Mesenchymal stem cell (in vitro differentiated cells and primary cell): ENCODE measurements at regions not wholly inside any gene's neighbourhood (a gene's known extent, or its start where the extent isn't known, plus 50 kb on each side); places are given as distances from the start of the nearest gene placed in this dataset.

ENCODE experiments used
- DNase-seq: peaks from one replicate; pipeline ENCODE4 v3.0.0-alpha.2; 2013
- H2AFZ ChIP-seq: one replicate; pipeline ENCODE4 v1.6.1; 2013; ENCODE audit warnings: low read depth, mild to moderate bottlenecking, control low read depth, inconsistent platforms, low read length, moderate library complexity
- H2AK5ac ChIP-seq: 2 replicates; pipeline ENCODE4 v1.6.1; 2013; ENCODE audit warnings: low read length, moderate library complexity, mild to moderate bottlenecking, inconsistent platforms; ENCODE audit not compliant: severe bottlenecking
- H2BK120ac ChIP-seq: one replicate; pipeline ENCODE4 v1.6.1; 2013; ENCODE audit warnings: low read depth, mild to moderate bottlenecking, inconsistent platforms, low read length, moderate library complexity
- H2BK12ac ChIP-seq, 2 experiments: one replicate each; pipeline ENCODE4 v1.6.1; 2013; ENCODE audit warnings: inconsistent platforms in 2 of 2, low read length in 2 of 2, mild to moderate bottlenecking in 2 of 2, moderate library complexity in 2 of 2, control low read depth in 1 of 2
- H2BK15ac ChIP-seq: one replicate; pipeline ENCODE4 v1.6.1; 2013; ENCODE audit warnings: mild to moderate bottlenecking, low read depth, inconsistent platforms; ENCODE audit not compliant: poor library complexity, severe bottlenecking
- H2BK5ac ChIP-seq: 2 replicates; pipeline ENCODE4 v1.6.1; 2013; ENCODE audit warnings: low read depth, mild to moderate bottlenecking, low read length, control low read depth, inconsistent platforms; ENCODE audit not compliant: poor library complexity, severe bottlenecking
- H3K14ac ChIP-seq, 2 experiments: one replicate each; pipeline ENCODE4 v1.6.1; 2013; ENCODE audit warnings: inconsistent platforms in 2 of 2, low read length in 2 of 2, control low read depth in 1 of 2, mild to moderate bottlenecking in 1 of 2, moderate library complexity in 1 of 2
- H3K18ac ChIP-seq, 2 experiments: one replicate each; pipeline ENCODE4 v1.6.1; 2013; ENCODE audit warnings: inconsistent platforms in 2 of 2, low read length in 2 of 2, control low read depth in 1 of 2, low read depth in 1 of 2, mild to moderate bottlenecking in 1 of 2
- H3K23ac ChIP-seq, 2 experiments: one replicate each; pipeline ENCODE4 v1.6.1; 2013; ENCODE audit warnings: inconsistent platforms in 2 of 2, low read length in 2 of 2, mild to moderate bottlenecking in 2 of 2, moderate library complexity in 2 of 2, control low read depth in 1 of 2
- H3K27ac ChIP-seq: 2 replicates; pipeline ENCODE4 v1.5.1; 2013; ENCODE audit warnings: mild to moderate bottlenecking, moderate library complexity, low read length, control low read depth, inconsistent platforms; ENCODE audit not compliant: poor library complexity, severe bottlenecking
- H3K27me3 ChIP-seq, 2 experiments: 2 replicates each; pipeline versions ENCODE4 v1.6.1 to v1.7.0; 2013; ENCODE audit warnings: low read length in 2 of 2, mild to moderate bottlenecking in 2 of 2, moderate library complexity in 2 of 2, control low read depth in 1 of 2, inconsistent platforms in 1 of 2; ENCODE audit not compliant: control insufficient read depth in 1 of 2, insufficient read depth in 1 of 2
- H3K36me3 ChIP-seq, 2 experiments: 2 replicates each; pipeline versions ENCODE4 v1.6.1 to v1.7.0; 2013; ENCODE audit warnings: low read length in 2 of 2, control low read depth in 1 of 2, inconsistent platforms in 1 of 2, low read depth in 1 of 2, mild to moderate bottlenecking in 1 of 2; ENCODE audit not compliant: insufficient read depth in 2 of 2, control insufficient read depth in 1 of 2
- H3K4ac ChIP-seq, 2 experiments: one replicate each; pipeline ENCODE4 v1.6.1; 2013; ENCODE audit warnings: inconsistent platforms in 2 of 2, low read length in 2 of 2, mild to moderate bottlenecking in 2 of 2, moderate library complexity in 2 of 2, control low read depth in 1 of 2, low read depth in 1 of 2
- H3K4me1 ChIP-seq: 2 replicates; pipeline ENCODE4 v1.6.1; 2013; ENCODE audit warnings: low read depth, low read length, control low read depth; ENCODE audit not compliant: control insufficient read depth, insufficient read depth
- H3K4me2 ChIP-seq: 2 replicates; pipeline ENCODE4 v1.6.1; 2013; ENCODE audit warnings: low read length, mild to moderate bottlenecking, inconsistent platforms; ENCODE audit not compliant: poor library complexity, severe bottlenecking
- H3K4me3 ChIP-seq, 2 experiments: 2 replicates each; pipeline versions ENCODE4 v1.5.1 to v1.7.0; 2013; ENCODE audit warnings: low read length in 2 of 2, mild to moderate bottlenecking in 2 of 2, control low read depth in 1 of 2, low read depth in 1 of 2; ENCODE audit not compliant: insufficient read depth in 1 of 2
- H3K79me1 ChIP-seq: replicated peaks from 2 replicates; pipeline ENCODE4 v1.6.1; 2013; ENCODE audit warnings: mild to moderate bottlenecking, control low read depth, low read length, inconsistent platforms; ENCODE audit not compliant: poor library complexity, severe bottlenecking
- H3K9ac ChIP-seq: 2 replicates; pipeline ENCODE4 v1.7.0; 2013; ENCODE audit warnings: mild to moderate bottlenecking, low read length, moderate library complexity
- H3K9me3 ChIP-seq: 2 replicates; pipeline ENCODE4 v1.7.0; 2013; ENCODE audit warnings: mild to moderate bottlenecking, low read length; ENCODE audit not compliant: control insufficient read depth
- H4K8ac ChIP-seq: one replicate; pipeline ENCODE4 v1.6.1; 2013; ENCODE audit warnings: inconsistent platforms, mild to moderate bottlenecking, low read length, moderate library complexity
- H4K91ac ChIP-seq: one replicate; pipeline ENCODE4 v1.6.1; 2013; ENCODE audit warnings: mild to moderate bottlenecking, low read length, inconsistent platforms
- WGBS: methylation state at CpG from one replicate; pipeline ENCODE4 v1.1.7; 2013; ENCODE audit warnings: mixed read lengths; 5-methylcytosine and 5-hydroxymethylcytosine counted together

- Histone ChIP-seq H3K27ac (no peak overlapping the region), H4K8ac (no peak overlapping the region), H3K4me3 (no peak overlapping the region), H3K36me3 (no peaks in the 10 kb centered on the region), H3K23ac (no peak overlapping the region), H3K79me1 (no peaks in the 10 kb centered on the region), H3K9me3 (no peaks in the 10 kb centered on the region), H3K4me2 (no peak overlapping the region), H3K14ac (no peak overlapping the region), H3K4me1 (no peaks in the 10 kb centered on the region), H4K91ac (no peak overlapping the region), H3K18ac (no peak overlapping the region), H2BK5ac (no peak overlapping the region), H2BK120ac (no peak overlapping the region), H2AFZ (no peak overlapping the region), H2AK5ac (no peak overlapping the region), H3K27me3 (no peaks in the 10 kb centered on the region), H3K9ac (no peak overlapping the region), H3K4ac (no peak overlapping the region), H2BK12ac (no peak overlapping the region), H2BK15ac (no peak overlapping the region)
- no peak for DNase-seq
- 100% methylated on average over 2 of the region's 3 CpGs for WGBS
These were observed 115.5 kb upstream of the COL24A1 start for GRCh38 chr1:86272083-86272482.

GRCh38 chr1:86271046-86271445, 114.5 kb upstream of the COL24A1 start:
- Histone ChIP-seq H2BK12ac (no peak overlapping the region), H2AK5ac (no peak overlapping the region), H2AFZ (no peak overlapping the region), H3K14ac (no peak overlapping the region), H3K36me3 (no peaks in the 10 kb centered on the region), H3K9ac (no peak overlapping the region), H3K79me1 (no peaks in the 10 kb centered on the region), H3K4ac (no peak overlapping the region), H2BK15ac (no peak overlapping the region), H3K23ac (no peak overlapping the region), H3K9me3 (no peaks in the 10 kb centered on the region), H2BK5ac (no peak overlapping the region), H3K4me2 (no peak overlapping the region), H3K27ac (no peak overlapping the region), H2BK120ac (no peak overlapping the region), H4K8ac (no peak overlapping the region), H3K4me3 (no peak overlapping the region), H3K4me1 (no peaks in the 10 kb centered on the region), H3K18ac (no peak overlapping the region), H3K27me3 (no peaks in the 10 kb centered on the region), H4K91ac (no peak overlapping the region)
- WGBS, result no CpG with 5 or more reads among the region's 2 CpGs
- no peak for DNase-seq

- no peak overlapping the region for H2BK15ac ChIP-seq
- H3K4me2 ChIP-seq, result no peak overlapping the region
- WGBS, result 86% methylated on average over 5 of the region's 5 CpGs
- H3K79me1 ChIP-seq, result no peaks in the 10 kb centered on the region
- no peak overlapping the region for H3K14ac ChIP-seq
- no peak overlapping the region for H3K4ac ChIP-seq
- no peak overlapping the region for H4K8ac ChIP-seq
- no peak overlapping the region for H4K91ac ChIP-seq
- H2AFZ ChIP-seq, result no peak overlapping the region
- no peak overlapping the region for H3K27ac ChIP-seq
- no peak overlapping the region for H3K18ac ChIP-seq
- peaks cover 1% of the 10 kb centered on the region for H3K4me1 ChIP-seq
- no peak overlapping the region for H3K4me3 ChIP-seq
- H2BK120ac ChIP-seq, result no peak overlapping the region
- no peak overlapping the region for H3K23ac ChIP-seq
- H2AK5ac ChIP-seq, result no peak overlapping the region
- no peaks in the 10 kb centered on the region for H3K36me3 ChIP-seq
- H2BK5ac ChIP-seq, result no peak overlapping the region
- no peak overlapping the region for H2BK12ac ChIP-seq
- H3K27me3 ChIP-seq, result no peaks in the 10 kb centered on the region
- H3K9ac ChIP-seq, result no peak overlapping the region
- no peak for DNase-seq
- no peaks in the 10 kb centered on the region for H3K9me3 ChIP-seq
These were observed 106.5 kb upstream of the COL24A1 start for GRCh38 chr1:86263101-86263500.

GRCh38 chr1:86260476-86260875, 103.9 kb upstream of the COL24A1 start:
- H3K9ac ChIP-seq, result no peak overlapping the region
- no peak overlapping the region for H2AFZ ChIP-seq
- H2AK5ac ChIP-seq, result no peak overlapping the region
- H4K8ac ChIP-seq, result no peak overlapping the region
- H2BK5ac ChIP-seq, result no peak overlapping the region
- H3K4me2 ChIP-seq, result no peak overlapping the region
- H3K23ac ChIP-seq, result no peak overlapping the region
- H3K27me3 ChIP-seq, result no peaks in the 10 kb centered on the region
- H2BK12ac ChIP-seq, result no peak overlapping the region
- H3K27ac ChIP-seq, result no peak overlapping the region
- H2BK120ac ChIP-seq, result no peak overlapping the region
- no peaks in the 10 kb centered on the region for H3K79me1 ChIP-seq
- no peak overlapping the region for H3K14ac ChIP-seq
- H3K18ac ChIP-seq, result no peak overlapping the region
- no peak overlapping the region for H3K4ac ChIP-seq
- peaks cover 1% of the 10 kb centered on the region for H3K4me1 ChIP-seq
- H4K91ac ChIP-seq, result no peak overlapping the region
- H2BK15ac ChIP-seq, result no peak overlapping the region
- no peak overlapping the region for H3K4me3 ChIP-seq
- no peaks in the 10 kb centered on the region for H3K36me3 ChIP-seq
- H3K9me3 ChIP-seq, result no peaks in the 10 kb centered on the region
- no peak for DNase-seq
